ENCODE measurements at regions not wholly inside any gene's neighbourhood (a gene's known extent, or its start where the extent isn't known, plus 50 kb on each side); places are given as distances from the start of the nearest gene placed in this dataset.

- Mint-ChIP-seq H3K27ac (no peak overlapping the region), H3K4me1 (peaks cover 13% of the 10 kb centered on the region), H3K27me3 (ENCODE audit: low read depth) (no peaks in the 10 kb centered on the region), H3K4me3 (no peak overlapping the region), H3K36me3 (no peaks in the 10 kb centered on the region), H3K9me3 (peaks cover 10% of the 10 kb centered on the region)
- no peak for TF ChIP-seq CTCF (IDR thresholded peaks at IDR 0.05; ENCODE audit: unreplicated experiment)
- no peak for DNase-seq (ENCODE audit: low spot score in 2 of 2, unreplicated experiment in 2 of 2)
These were observed 923.1 kb upstream of the TMPRSS15 start for GRCh38 chr21:19326531-19327319.

- Mint-ChIP-seq H3K27me3 (ENCODE audit: low read depth) (no peaks in the 10 kb centered on the region), H3K4me1 (peaks cover 7% of the 10 kb centered on the region), H3K4me3 (no peak overlapping the region), H3K27ac (no peak overlapping the region), H3K9me3 (peaks cover 24% of the 10 kb centered on the region), H3K36me3 (no peaks in the 10 kb centered on the region)
- DNase-seq (ENCODE audit: low spot score in 2 of 2, unreplicated experiment in 2 of 2), result no peak
- no peak for TF ChIP-seq CTCF (IDR thresholded peaks at IDR 0.05; ENCODE audit: unreplicated experiment)
These were observed 925.4 kb upstream of the TMPRSS15 start for GRCh38 chr21:19328954-19329353.

- Mint-ChIP-seq H3K4me1 (peaks cover 6% of the 10 kb centered on the region), H3K36me3 (no peaks in the 10 kb centered on the region), H3K4me3 (no peak overlapping the region), H3K9me3 (peaks cover 5% of the 10 kb centered on the region), H3K27ac (no peak overlapping the region), H3K27me3 (ENCODE audit: low read depth) (no peaks in the 10 kb centered on the region)
- TF ChIP-seq CTCF (IDR thresholded peaks at IDR 0.05; ENCODE audit: unreplicated experiment), result no peak
- DNase-seq (ENCODE audit: low spot score in 2 of 2, unreplicated experiment in 2 of 2), result no peak
These were observed 936.7 kb upstream of the TMPRSS15 start for GRCh38 chr21:19340303-19340702.

DNA sequence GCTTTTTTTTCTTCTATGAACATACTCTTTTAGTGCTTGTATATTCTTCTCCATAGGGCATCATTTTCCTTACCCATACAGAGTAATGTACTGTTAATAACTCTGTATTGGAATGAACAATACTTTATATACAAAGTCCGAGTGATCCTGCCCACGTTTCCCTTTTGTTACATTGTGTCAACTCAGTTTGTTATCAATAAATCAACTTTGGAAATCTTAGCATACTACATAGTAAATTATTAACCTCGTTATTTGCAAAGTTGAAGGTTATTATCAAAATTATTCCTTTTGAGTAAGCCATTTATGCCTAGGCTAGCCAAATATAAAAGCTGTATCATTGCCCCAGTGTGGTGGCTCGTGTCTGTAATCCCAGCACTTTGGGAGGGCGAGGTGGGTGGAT is 937.4 kb upstream of the TMPRSS15 start:
- TF ChIP-seq CTCF (IDR thresholded peaks at IDR 0.05; ENCODE audit: unreplicated experiment), result no peak
- no peak for DNase-seq (ENCODE audit: low spot score in 2 of 2, unreplicated experiment in 2 of 2)
- no peak overlapping the region for H3K4me3 Mint-ChIP-seq
- H3K27me3 Mint-ChIP-seq (ENCODE audit: low read depth), result no peaks in the 10 kb centered on the region
- H3K36me3 Mint-ChIP-seq, result no peaks in the 10 kb centered on the region
- H3K9me3 Mint-ChIP-seq, result peaks cover 5% of the 10 kb centered on the region
- H3K27ac Mint-ChIP-seq, result no peak overlapping the region
- H3K4me1 Mint-ChIP-seq, result peaks cover 6% of the 10 kb centered on the region

- Mint-ChIP-seq H3K4me1 (peaks cover 6% of the 10 kb centered on the region), H3K36me3 (no peaks in the 10 kb centered on the region), H3K4me3 (no peak overlapping the region), H3K27me3 (ENCODE audit: low read depth) (no peaks in the 10 kb centered on the region), H3K9me3 (peaks cover 5% of the 10 kb centered on the region), H3K27ac (no peak overlapping the region)
- no peak for DNase-seq (ENCODE audit: low spot score in 2 of 2, unreplicated experiment in 2 of 2)
- TF ChIP-seq CTCF (IDR thresholded peaks at IDR 0.05; ENCODE audit: unreplicated experiment), result no peak
These were observed 940.1 kb upstream of the TMPRSS15 start for GRCh38 chr21:19343711-19344110.

All from mesothelial cell of epicardium (in vitro differentiated cells).